GM23338 (cell line): ENCODE measurements at regions not wholly inside any gene's neighbourhood (a gene's known extent, or its start where the extent isn't known, plus 50 kb on each side); places are given as distances from the start of the nearest gene placed in this dataset.

Experiments
- ATAC-seq: fragments of 200-7000 bp; cut with Tn5 transposase; 3 replicates; pipeline ENCODE4 v1.9.1; 2020
- DNase-seq: peaks from one replicate; pipeline ENCODE4 v3.0.0-alpha.2; 2015; ENCODE audit warnings: low spot score
- H2AFZ ChIP-seq: fragments of 200-600 bp; sonication (generic); 2 replicates; pipeline ENCODE4 v1.8.0; 2016; ENCODE audit warnings: antibody characterized with exemption, mild to moderate bottlenecking, moderate library complexity
- H3F3A ChIP-seq: fragments of 200-600 bp; sonication (generic); replicated peaks from 2 replicates; pipeline ENCODE4 v1.8.0; 2017; ENCODE audit warnings: antibody characterized with exemption, mixed run types, low read depth
- H3K27ac ChIP-seq: fragments of 200-600 bp; sonication (generic); 2 replicates; pipeline ENCODE4 v1.6.1; 2016; ENCODE audit warnings: low read depth
- H3K27me3 ChIP-seq: fragments of 200-600 bp; sonication (generic); 2 replicates; pipeline ENCODE4 v1.8.0; 2016; ENCODE audit warnings: mild to moderate bottlenecking, mixed run types, moderate library complexity; ENCODE audit not compliant: insufficient read depth
- H3K36me3 ChIP-seq: fragments of 200-600 bp; sonication (generic); 2 replicates; pipeline ENCODE4 v1.8.0; 2016; ENCODE audit warnings: mild to moderate bottlenecking; ENCODE audit not compliant: insufficient read depth
- H3K4me1 ChIP-seq: fragments of 200-600 bp; sonication (generic); 2 replicates; pipeline ENCODE4 v1.8.0; 2016; ENCODE audit warnings: mild to moderate bottlenecking, moderate library complexity; ENCODE audit not compliant: insufficient read depth
- H3K4me2 ChIP-seq: fragments of 200-600 bp; sonication (generic); 2 replicates; pipeline ENCODE4 v1.7.1; 2017; ENCODE audit warnings: mixed run types
- H3K4me3 ChIP-seq: fragments of 200-600 bp; sonication (generic); 2 replicates; pipeline ENCODE4 v1.6.1; 2016; ENCODE audit warnings: mixed run types
- H3K79me2 ChIP-seq: fragments of 200-600 bp; sonication (generic); replicated peaks from 2 replicates; pipeline ENCODE4 v1.8.0; 2017; ENCODE audit warnings: mild to moderate bottlenecking; ENCODE audit not compliant: insufficient read depth
- H3K9me2 ChIP-seq: fragments of 200-600 bp; sonication (generic); 2 replicates; pipeline ENCODE4 v1.8.0; 2017; ENCODE audit not compliant: insufficient read depth
- H4K20me1 ChIP-seq: fragments of 200-600 bp; sonication (generic); replicated peaks from 2 replicates; pipeline ENCODE4 v1.8.0; 2017; ENCODE audit warnings: mild to moderate bottlenecking; ENCODE audit not compliant: insufficient read depth
- H3K27ac Mint-ChIP-seq: 2 replicates; pipeline ENCODE4 v1.8.0; 2020; ENCODE audit warnings: inconsistent platforms, mild to moderate bottlenecking, moderate library complexity, mixed read lengths
- H3K27me3 Mint-ChIP-seq: 3 replicates; pipeline ENCODE4 v1.8.0; 2022; ENCODE audit warnings: low read depth, mild to moderate bottlenecking, moderate library complexity, mixed read lengths, inconsistent platforms; ENCODE audit not compliant: insufficient read depth, poor library complexity
- H3K36me3 Mint-ChIP-seq: 3 replicates; pipeline ENCODE4 v1.8.0; 2021; ENCODE audit warnings: low read depth, mild to moderate bottlenecking, inconsistent platforms, moderate library complexity, mixed read lengths
- H3K4me1 Mint-ChIP-seq: 3 replicates; pipeline ENCODE4 v1.8.0; 2020; ENCODE audit warnings: mild to moderate bottlenecking, inconsistent platforms, mixed read lengths
- H3K4me3 Mint-ChIP-seq: 3 replicates; pipeline ENCODE4 v1.8.0; 2021; ENCODE audit warnings: moderate library complexity, mild to moderate bottlenecking, inconsistent platforms, mixed read lengths
- H3K9me3 Mint-ChIP-seq: 3 replicates; pipeline ENCODE4 v1.8.0; 2020; ENCODE audit warnings: moderate library complexity, mild to moderate bottlenecking, inconsistent platforms, mixed read lengths
- CREB1 ChIP-seq: fragments of 250-450 bp; sonication (Bioruptor Pico); IDR thresholded peaks from 2 replicates; pipeline ENCODE4 v1.5.0; 2020; ENCODE audit warnings: low read depth, mild to moderate bottlenecking, moderate library complexity
- EZH2 ChIP-seq: fragments of 200-600 bp; sonication (generic); IDR thresholded peaks from one replicate; pipeline ENCODE4 v1.8.0; 2017; ENCODE audit warnings: antibody characterized with exemption, mild to moderate bottlenecking, low read depth; ENCODE audit not compliant: unreplicated experiment
- JUNB ChIP-seq: IDR thresholded peaks from one replicate; pipeline ENCODE4 v1.6.1; 2016; ENCODE audit warnings: antibody characterized with exemption; ENCODE audit not compliant: unreplicated experiment
- NANOG ChIP-seq: IDR thresholded peaks from 2 replicates; pipeline ENCODE4 v1.6.1; 2016; ENCODE audit warnings: antibody characterized with exemption, borderline replicate concordance
- STAT1 ChIP-seq: IDR thresholded peaks from one replicate; pipeline ENCODE4 v1.6.1; 2016; ENCODE audit warnings: antibody characterized with exemption; ENCODE audit not compliant: unreplicated experiment
- ZNF114 ChIP-seq: fragments of 250-450 bp; sonication (Bioruptor Pico); IDR thresholded peaks from 2 replicates; pipeline ENCODE4 v1.5.0; 2020; ENCODE audit warnings: mild to moderate bottlenecking, moderate library complexity
- TF ChIP-seq, protein P1 (sequence below): IDR thresholded peaks from 2 replicates; pipeline ENCODE4 v1.6.1; 2016; ENCODE audit warnings: antibody characterized with exemption

DNA sequence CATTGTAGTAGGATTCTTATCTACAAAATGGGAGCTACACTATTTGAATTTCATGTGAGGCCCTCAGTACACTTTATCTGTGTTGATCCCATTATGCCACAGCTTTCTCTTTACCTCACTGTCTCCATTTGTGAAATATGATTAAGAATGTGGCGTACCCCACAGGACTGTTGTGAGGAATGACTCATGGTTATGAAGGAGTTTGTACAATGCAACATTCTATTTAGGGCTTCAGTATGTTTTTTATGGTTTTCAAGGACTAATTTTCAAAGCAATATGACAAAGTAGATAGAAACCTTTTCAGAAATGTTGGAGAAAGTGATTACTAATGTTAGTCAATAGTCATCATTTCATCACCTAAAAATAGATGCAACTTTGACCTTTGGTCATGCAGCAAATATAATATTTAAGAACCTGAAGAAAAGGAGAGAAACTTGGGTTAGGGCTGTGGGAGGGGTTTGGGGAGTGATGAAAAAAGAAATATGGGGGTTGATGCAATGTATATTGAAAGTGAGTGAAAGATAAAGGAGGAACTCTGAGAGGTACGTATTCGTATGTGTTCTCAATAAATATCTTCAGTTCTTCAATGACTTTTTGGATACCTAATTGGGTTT, 53.7 kb upstream of the PIP5K1B start (continued):
- TF ChIP-seq, protein P1, sequence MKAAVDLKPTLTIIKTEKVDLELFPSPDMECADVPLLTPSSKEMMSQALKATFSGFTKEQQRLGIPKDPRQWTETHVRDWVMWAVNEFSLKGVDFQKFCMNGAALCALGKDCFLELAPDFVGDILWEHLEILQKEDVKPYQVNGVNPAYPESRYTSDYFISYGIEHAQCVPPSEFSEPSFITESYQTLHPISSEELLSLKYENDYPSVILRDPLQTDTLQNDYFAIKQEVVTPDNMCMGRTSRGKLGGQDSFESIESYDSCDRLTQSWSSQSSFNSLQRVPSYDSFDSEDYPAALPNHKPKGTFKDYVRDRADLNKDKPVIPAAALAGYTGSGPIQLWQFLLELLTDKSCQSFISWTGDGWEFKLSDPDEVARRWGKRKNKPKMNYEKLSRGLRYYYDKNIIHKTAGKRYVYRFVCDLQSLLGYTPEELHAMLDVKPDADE, result no peak
- TF ChIP-seq EZH2, result no peak

GRCh38 chr9:68653141-68653595, 51.9 kb upstream of the PIP5K1B start:
- Histone ChIP-seq H3K79me2 (no peaks in the 10 kb centered on the region), H3K4me2 (no peak overlapping the region), H4K20me1 (no peaks in the 10 kb centered on the region), H3K4me1 (no peaks in the 10 kb centered on the region), H3K9me2 (no peaks in the 10 kb centered on the region), H3K27ac (no peak overlapping the region), H3K4me3 (no peak overlapping the region), H3K27me3 (no peaks in the 10 kb centered on the region), H3K36me3 (no peaks in the 10 kb centered on the region), H3F3A (no peaks in the 10 kb centered on the region), H2AFZ (peak overlapping the region; percentile 56; the same call in 1 of the 2 replicates)
- no peak for TF ChIP-seq STAT1
- no peak for TF ChIP-seq ZNF114 (CRISPR knock-in tag)
- TF ChIP-seq CREB1, result no peak
- no peak for TF ChIP-seq JUNB
- TF ChIP-seq EZH2, result no peak
- no peak for TF ChIP-seq NANOG
- no peak for DNase-seq
- Mint-ChIP-seq H3K4me3 (no peak overlapping the region), H3K4me1 (no peaks in the 10 kb centered on the region), H3K27me3 (peaks cover 2% of the 10 kb centered on the region), H3K36me3 (no peaks in the 10 kb centered on the region), H3K9me3 (no peaks in the 10 kb centered on the region), H3K27ac (no peak overlapping the region)
- ATAC-seq, result no peak

DNA sequence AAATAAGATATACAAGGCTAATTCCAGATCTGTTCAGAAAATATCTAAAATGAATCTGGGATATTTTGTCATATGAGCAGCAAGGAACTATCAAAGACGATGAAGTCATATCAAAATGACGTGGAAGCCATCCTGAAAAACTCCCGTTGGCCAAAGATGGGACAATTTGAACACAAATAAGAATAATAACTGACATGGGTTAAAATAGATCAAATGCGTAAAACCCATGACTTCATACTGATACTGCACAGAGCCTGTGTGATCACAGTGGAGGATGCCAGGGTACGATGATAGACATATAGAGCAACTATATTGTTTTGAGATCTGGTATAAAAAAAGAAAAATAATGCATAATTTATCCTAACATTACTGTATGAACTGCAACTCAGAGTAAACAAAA, 51.0 kb upstream of the PIP5K1B start:
- Mint-ChIP-seq H3K4me1 (no peaks in the 10 kb centered on the region), H3K27ac (no peak overlapping the region), H3K4me3 (no peak overlapping the region), H3K36me3 (no peaks in the 10 kb centered on the region), H3K27me3 (peaks cover 2% of the 10 kb centered on the region), H3K9me3 (no peaks in the 10 kb centered on the region)
- DNase-seq (no peak), ATAC-seq (no peak)
- Histone ChIP-seq H3K9me2 (peaks cover 5% of the 10 kb centered on the region), H3K27me3 (no peaks in the 10 kb centered on the region), H3F3A (no peaks in the 10 kb centered on the region), H3K4me2 (no peak overlapping the region), H4K20me1 (no peaks in the 10 kb centered on the region), H3K79me2 (no peaks in the 10 kb centered on the region), H3K4me1 (no peaks in the 10 kb centered on the region), H3K27ac (no peak overlapping the region), H2AFZ (no peak overlapping the region), H3K4me3 (no peak overlapping the region), H3K36me3 (no peaks in the 10 kb centered on the region)
- no peak for TF ChIP-seq NANOG
